HUDEP-2 (cell line): ENCODE measurements at regions not wholly inside any gene's neighbourhood (a gene's known extent, or its start where the extent isn't known, plus 50 kb on each side); places are given as distances from the start of the nearest gene placed in this dataset.

Experiments used
- DNase-seq, 76 experiments: peaks; one replicate each; lab custom pipeline; 2025; ENCODE audit not compliant: unreplicated experiment in 76 of 76; lab: John Stamatoyannopoulos, UW

DNA sequence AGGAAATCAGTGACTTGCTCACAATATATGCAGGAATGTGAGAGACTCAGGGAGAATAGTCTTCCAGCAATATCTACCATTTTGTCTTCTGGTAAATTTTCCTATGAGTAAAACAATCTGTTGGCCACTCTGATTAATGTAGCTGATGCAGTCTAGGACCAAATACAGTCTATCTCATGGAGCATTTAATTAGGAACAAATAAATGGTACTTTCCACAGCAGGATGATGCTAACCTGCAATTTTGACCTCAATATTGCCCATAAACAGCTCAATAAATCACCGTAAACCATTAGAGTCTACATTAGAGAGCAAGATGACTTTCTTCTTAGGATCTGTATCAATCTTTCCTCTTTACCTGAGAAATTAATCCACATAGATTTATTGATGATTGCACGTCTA, 567.7 kb upstream of the B3GALT2 start:
- no peak for DNase-seq

- no peak for DNase-seq
Observed at GRCh38 chr1:193753038-193753756, 566.8 kb upstream of the B3GALT2 start.

GRCh38 chr1:193749868-193750267, 563.5 kb upstream of the B3GALT2 start:
- no peak for DNase-seq

GRCh38 chr1:193747579-193747978, 561.2 kb upstream of the B3GALT2 start:
- DNase-seq, result no peak

- DNase-seq, result no peak
Observed at GRCh38 chr1:193741228-193741627, 554.8 kb upstream of the B3GALT2 start.

DNA sequence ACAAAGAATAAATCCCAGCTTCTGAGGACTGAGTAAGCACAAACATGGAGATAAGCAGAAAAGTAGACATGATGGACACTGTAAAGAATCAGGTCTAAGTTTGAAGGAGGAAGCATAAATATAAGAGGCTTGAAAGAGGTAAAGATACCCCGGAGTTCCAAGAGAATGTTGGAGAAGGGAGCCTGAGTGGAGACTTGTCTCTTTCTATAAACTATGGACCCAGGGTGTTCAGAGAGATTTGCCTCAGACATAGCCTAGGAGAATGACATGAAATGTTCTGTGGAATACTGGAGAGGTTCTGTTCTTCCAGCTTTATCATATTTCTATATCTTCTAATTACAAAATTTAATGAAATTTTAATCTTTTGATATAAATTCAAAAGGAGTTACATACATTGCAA, 554.3 kb upstream of the B3GALT2 start:
- DNase-seq, result no peak

DNA sequence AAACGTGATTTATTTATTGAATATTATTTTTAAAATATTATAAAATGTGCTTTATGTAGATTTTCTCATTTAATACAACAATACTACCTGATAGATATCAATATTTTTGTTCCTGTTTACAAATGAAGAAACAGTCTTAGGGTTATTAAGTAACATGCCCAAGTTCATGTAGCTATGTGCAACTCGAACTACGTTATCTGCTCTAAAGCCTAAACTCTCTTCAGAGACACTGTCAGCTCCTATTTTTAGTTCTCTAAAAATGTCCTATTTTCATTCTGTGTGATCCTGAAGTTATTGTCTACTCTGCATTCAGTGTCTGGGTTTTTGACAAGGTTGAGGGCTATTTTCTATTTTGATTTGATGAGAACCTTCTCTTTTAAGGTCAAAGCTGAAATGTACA, 550.1 kb upstream of the B3GALT2 start:
- DNase-seq, result no peak

DNA sequence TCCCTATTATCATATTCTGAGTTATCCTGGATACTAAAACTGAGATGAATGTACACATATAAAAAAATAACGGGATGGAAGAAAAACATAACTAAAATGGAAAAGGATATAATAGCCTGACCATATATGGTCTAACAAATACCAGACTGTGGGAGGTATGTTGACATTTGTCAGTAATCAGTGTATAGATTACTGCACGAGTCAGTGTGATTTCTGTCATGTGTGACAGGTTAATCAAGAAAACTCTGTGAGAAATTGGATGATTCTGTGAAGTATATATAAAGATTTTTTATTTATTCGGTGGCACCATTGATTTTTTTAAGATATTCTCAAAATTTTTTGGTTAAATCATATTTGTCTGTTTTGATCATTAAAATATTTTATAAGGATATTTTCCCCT, 547.3 kb upstream of the B3GALT2 start:
- no peak for DNase-seq

DNA sequence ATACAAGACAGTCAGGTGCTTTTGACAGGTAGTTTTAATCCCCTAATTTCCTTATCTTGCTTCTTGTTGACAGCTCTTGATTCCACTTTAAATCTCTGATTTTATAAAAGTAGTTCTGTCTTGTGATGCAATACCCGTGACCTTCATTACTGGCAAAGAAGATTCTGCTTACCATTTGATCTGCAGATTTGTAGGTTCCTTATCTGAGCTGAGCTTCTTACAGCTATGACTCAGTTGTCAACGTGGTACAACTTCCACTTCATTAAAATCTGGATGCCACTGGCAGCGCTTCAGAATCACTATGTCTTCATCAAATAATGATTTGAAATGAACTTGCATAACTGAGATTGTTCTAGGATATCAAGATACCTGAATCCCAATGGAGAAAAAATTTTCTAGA, 543.6 kb upstream of the B3GALT2 start:
- peak in 12 of 76 experiments; percentile 2 to 60 (median 12) for DNase-seq

DNA sequence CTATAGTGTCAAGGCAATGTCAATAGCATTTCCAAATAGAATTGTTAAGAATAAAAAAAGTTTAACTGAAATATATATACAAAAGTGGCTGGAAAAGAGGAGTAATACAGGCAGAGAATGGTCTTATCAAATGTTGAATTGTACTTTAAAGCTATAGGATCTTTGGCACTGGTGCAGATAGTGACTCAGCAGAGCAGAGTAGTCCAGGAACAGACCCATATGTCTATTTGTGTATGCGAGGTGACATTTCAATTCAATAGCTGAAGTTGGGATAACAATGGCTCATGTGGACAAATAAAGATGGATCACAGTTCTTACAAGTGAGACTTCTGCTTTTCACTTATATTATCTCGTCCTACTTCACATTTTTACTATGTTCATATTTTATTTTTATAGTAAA, 543.0 kb upstream of the B3GALT2 start:
- peak in 35 of 76 experiments; percentile 1 to 55 (median 15) for DNase-seq

- no peak for DNase-seq
Observed at GRCh38 chr1:193727850-193728249, 541.4 kb upstream of the B3GALT2 start.

- DNase-seq, result no peak
Observed at GRCh38 chr1:193726722-193727121, 540.3 kb upstream of the B3GALT2 start.

DNA sequence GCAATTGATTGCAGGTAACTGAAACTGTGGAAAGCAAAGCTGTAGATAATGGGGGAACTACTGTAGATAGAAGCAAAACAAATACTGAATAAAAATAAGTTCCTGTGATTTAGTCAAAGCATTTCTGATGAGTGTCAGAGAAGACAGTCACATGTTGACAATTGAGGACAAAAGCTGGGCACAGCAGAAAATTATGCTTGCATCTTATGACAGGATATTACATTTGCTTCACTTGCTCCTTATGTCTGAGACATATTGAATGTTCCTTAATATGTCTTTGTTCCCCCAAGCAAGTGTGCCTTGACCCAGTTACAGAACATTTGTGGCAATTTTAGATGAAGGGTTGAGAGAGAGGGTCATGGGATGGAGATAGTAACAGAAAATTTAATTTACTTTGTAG, 526.0 kb upstream of the B3GALT2 start:
- no peak for DNase-seq

DNA sequence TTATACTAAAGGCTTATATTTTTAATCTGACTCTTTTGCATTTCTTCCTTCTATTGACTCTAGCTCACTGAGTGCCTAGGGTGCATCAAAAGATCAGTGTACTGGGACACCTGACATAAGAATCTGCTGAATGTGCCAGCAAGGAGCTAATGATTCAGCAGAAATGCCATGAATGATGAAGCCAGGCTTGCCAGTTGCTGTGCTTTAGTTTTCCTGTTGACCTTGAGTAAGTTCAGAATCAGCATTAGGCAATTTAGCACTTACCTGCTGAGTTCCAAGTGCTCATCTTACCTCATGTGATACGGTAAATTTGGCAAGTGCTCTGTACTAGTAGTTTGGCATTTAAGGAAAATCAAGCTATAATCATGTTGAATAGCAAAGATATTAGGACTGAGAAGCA, 523.2 kb upstream of the B3GALT2 start:
- no peak for DNase-seq

- DNase-seq, result no peak
Observed at GRCh38 chr1:193707271-193708021, 521.0 kb upstream of the B3GALT2 start.

DNA sequence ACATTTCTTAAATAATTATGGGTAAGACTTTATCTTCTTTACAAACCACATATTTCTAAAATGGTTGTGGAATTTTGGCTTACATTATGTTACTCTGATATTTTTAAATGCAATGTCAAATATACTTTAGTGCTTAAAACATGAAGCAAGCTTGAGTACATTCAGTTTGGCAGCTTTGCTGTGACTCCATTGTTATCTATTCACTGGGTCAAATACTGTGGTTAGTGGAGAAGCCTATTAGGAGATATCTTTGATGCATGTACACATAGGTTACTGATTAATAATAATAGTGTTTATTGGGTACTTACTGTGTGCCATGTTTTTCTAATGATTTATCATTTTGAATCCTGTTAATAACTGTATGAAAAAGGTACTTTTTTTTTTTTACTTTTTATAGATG, 520.4 kb upstream of the B3GALT2 start:
- DNase-seq, result peak in 1 of 76 experiments; percentile 2

- no peak for DNase-seq
Observed at GRCh38 chr1:193705554-193705981, 519.2 kb upstream of the B3GALT2 start.

DNA sequence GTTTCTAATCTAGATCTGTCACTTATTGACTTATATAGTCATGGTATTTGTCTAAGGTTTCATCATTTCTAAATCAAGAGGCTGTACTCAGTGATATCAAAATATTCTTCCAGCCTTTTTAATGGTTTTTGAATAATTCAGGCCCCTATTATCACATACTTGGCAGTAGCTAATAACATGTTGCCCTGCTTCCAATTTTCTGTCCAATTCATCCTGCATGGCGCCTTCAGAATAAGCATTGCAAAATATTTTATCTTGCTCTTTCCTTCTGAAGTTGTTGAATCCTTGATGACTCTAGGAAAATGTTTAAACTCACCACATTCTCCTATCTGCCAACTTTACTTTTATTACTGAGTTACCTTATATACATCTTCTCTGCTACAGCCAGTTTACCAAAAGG, 517.2 kb upstream of the B3GALT2 start:
- no peak for DNase-seq

GRCh38 chr1:193703121-193703520, 516.7 kb upstream of the B3GALT2 start:
- DNase-seq, result no peak

DNA sequence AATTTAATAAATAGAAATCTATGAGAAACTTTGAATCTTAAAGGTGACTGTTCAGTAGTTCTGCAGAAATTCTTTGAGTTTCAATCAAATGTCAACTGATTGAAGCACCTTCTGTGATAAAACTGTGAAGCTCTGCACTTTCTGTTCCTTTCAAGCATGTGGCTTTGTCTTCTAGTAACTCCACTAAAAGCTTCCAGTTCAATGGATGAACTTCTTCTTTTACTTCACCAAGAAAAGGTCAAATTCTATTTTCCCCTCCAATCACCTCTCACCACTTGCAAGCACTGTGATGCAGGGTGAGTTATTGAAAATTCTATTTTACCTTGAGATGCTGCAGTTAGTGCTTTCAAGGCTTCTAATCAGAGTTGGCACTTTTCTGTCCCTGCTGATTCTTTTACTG, 515.3 kb upstream of the B3GALT2 start:
- no peak for DNase-seq

- DNase-seq, result no peak
Observed at GRCh38 chr1:193700710-193701355, 514.4 kb upstream of the B3GALT2 start.

GRCh38 chr1:193699261-193699660, 512.8 kb upstream of the B3GALT2 start:
- DNase-seq, result no peak
